Tibial nerve (tissue), 4 donors: ENCODE measurements at regions not wholly inside any gene's neighbourhood (a gene's known extent, or its start where the extent isn't known, plus 50 kb on each side); places are given as distances from the start of the nearest gene placed in this dataset.

Source experiments
- DNase-seq, 2 donors: peaks; one replicate each; pipeline ENCODE4 v3.0.0-alpha.2; 2019; ENCODE audit warnings: low spot score in 2 of 2
- H3K27ac ChIP-seq, 4 donors: fragments of 200-600 bp; sonication (generic) in 3 of 4; one replicate each; pipeline ENCODE4 v1.5.1; 2017 to 2019; ENCODE audit warnings: mild to moderate bottlenecking in 1 of 4
- H3K27me3 ChIP-seq, 2 donors: fragments of 200-600 bp; sonication (generic) in 1 of 2; one replicate each; pipeline versions ENCODE4 v1.5.1 to v1.6.0; 2017 to 2019
- H3K36me3 ChIP-seq, 3 donors: fragments of 200-600 bp; sonication (generic); one replicate each; pipeline ENCODE4 v1.5.1; 2018 to 2019
- H3K4me1 ChIP-seq, 4 donors: fragments of 200-600 bp; sonication (generic) in 3 of 4; one replicate each; pipeline ENCODE4 v1.5.1; 2017 to 2019
- H3K4me3 ChIP-seq, 4 donors: fragments of 200-600 bp; sonication (generic) in 3 of 4; one replicate each; pipeline ENCODE4 v1.5.1; 2017 to 2019; ENCODE audit warnings: mild to moderate bottlenecking in 1 of 4, moderate library complexity in 1 of 4
- H3K9me3 ChIP-seq, 4 donors: fragments of 200-600 bp; sonication (generic) in 3 of 4; one replicate each; pipeline ENCODE4 v1.5.1; 2017 to 2019
- CTCF ChIP-seq, 5 experiments: fragments of 200-600 bp in 3 of 5; fragments of 450-650 bp in 2 of 5; sonication (generic) in 3 of 5; IDR thresholded peaks; one replicate each; pipeline ENCODE4 v1.5.1; 2016 to 2019; ENCODE audit warnings: antibody characterized with exemption in 5 of 5, mild to moderate bottlenecking in 3 of 5, moderate library complexity in 2 of 5
- EP300 ChIP-seq, 2 donors: sonication (generic); formaldehyde crosslinking; IDR thresholded peaks; one replicate each; pipeline ENCODE4 v1.6.1; 2017; ENCODE audit warnings: antibody characterized with exemption in 2 of 2, mild to moderate bottlenecking in 1 of 2
- POLR2A ChIP-seq, 2 donors: fragments of 450-650 bp; IDR thresholded peaks; one replicate each; pipeline ENCODE4 v1.6.1; 2017; ENCODE audit warnings: antibody characterized with exemption in 2 of 2, mild to moderate bottlenecking in 2 of 2, moderate library complexity in 2 of 2
- WGBS, 2 donors: methylation state at CpG; one replicate each; pipeline ENCODE4 v1.1.5; 2018; 5-methylcytosine and 5-hydroxymethylcytosine counted together

- Histone ChIP-seq H3K27me3 (no peaks in the 10 kb centered on the region), H3K4me3 (no peak overlapping the region), H3K4me1 (no peaks in the 10 kb centered on the region), H3K9me3 (no peaks in the 10 kb centered on the region), H3K27ac (no peak overlapping the region), H3K36me3 (no peaks in the 10 kb centered on the region)
- TF ChIP-seq EP300 (IDR thresholded peaks at IDR 0.05) (no peak), CTCF (IDR thresholded peaks at IDR 0.05) (no peak), POLR2A (IDR thresholded peaks at IDR 0.05) (no peak)
- DNase-seq, result no peak
- WGBS, 2 donors, result 53 to 59% methylated on average over 3 of the region's 3 CpGs
Measured at GRCh38 chr5:127133071-127133470, 59.8 kb upstream of the C5orf63 start.

GRCh38 chr5:127136908-127137307, 63.6 kb upstream of the C5orf63 start:
- H3K36me3 ChIP-seq, result no peaks in the 10 kb centered on the region
- WGBS, 2 donors, result 62 to 66% methylated on average over 3 of the region's 3 CpGs
- TF ChIP-seq POLR2A (IDR thresholded peaks at IDR 0.05) (no peak), CTCF (IDR thresholded peaks at IDR 0.05) (no peak), EP300 (IDR thresholded peaks at IDR 0.05) (no peak)

GRCh38 chr5:127143722-127144121, 70.4 kb upstream of the C5orf63 start:
- H3K4me3 ChIP-seq, result no peak overlapping the region
- DNase-seq, result no peak
- no peaks in the 10 kb centered on the region for H3K27me3 ChIP-seq
- 83 to 94% methylated on average over 13 of the region's 13 CpGs for WGBS, 2 donors
- peaks cover 0 to 10% (median 0%) of the 10 kb centered on the region in 4 donors for H3K9me3 ChIP-seq
- TF ChIP-seq CTCF (IDR thresholded peaks at IDR 0.05) (no peak), EP300 (IDR thresholded peaks at IDR 0.05) (no peak), POLR2A (IDR thresholded peaks at IDR 0.05) (no peak)
- no peaks in the 10 kb centered on the region for H3K36me3 ChIP-seq
- no peak overlapping the region for H3K27ac ChIP-seq
- H3K4me1 ChIP-seq, result no peaks in the 10 kb centered on the region

More at GRCh38 chr5:127136908-127137307, 63.6 kb upstream of the C5orf63 start:
- Histone ChIP-seq H3K27me3 (no peaks in the 10 kb centered on the region), H3K4me3 (no peak overlapping the region), H3K27ac (no peak overlapping the region), H3K9me3 (peaks cover 0 to 4% (median 0%) of the 10 kb centered on the region in 4 donors), H3K4me1 (no peaks in the 10 kb centered on the region)
- no peak for DNase-seq

GRCh38 chr5:127153031-127153430, 79.7 kb upstream of the C5orf63 start:
- H3K27me3 ChIP-seq, result no peaks in the 10 kb centered on the region
- H3K27ac ChIP-seq, result no peak overlapping the region
- no peak for TF ChIP-seq CTCF (IDR thresholded peaks at IDR 0.05)
- TF ChIP-seq EP300 (IDR thresholded peaks at IDR 0.05), result no peak
- no peak for TF ChIP-seq POLR2A (IDR thresholded peaks at IDR 0.05)
- no peaks in the 10 kb centered on the region for H3K36me3 ChIP-seq
- DNase-seq, result no peak
- peaks cover 0 to 27% (median 4%) of the 10 kb centered on the region in 4 donors for H3K9me3 ChIP-seq
- no peaks in the 10 kb centered on the region for H3K4me1 ChIP-seq
- no peak overlapping the region for H3K4me3 ChIP-seq
- 85 to 93% methylated on average over 2 of the region's 2 CpGs for WGBS, 2 donors

GRCh38 chr5:127153521-127153920, 80.2 kb upstream of the C5orf63 start:
- no peaks in the 10 kb centered on the region for H3K36me3 ChIP-seq
- TF ChIP-seq POLR2A (IDR thresholded peaks at IDR 0.05) (no peak), EP300 (IDR thresholded peaks at IDR 0.05) (no peak), CTCF (IDR thresholded peaks at IDR 0.05) (no peak)
- no peak overlapping the region for H3K4me3 ChIP-seq
- H3K27me3 ChIP-seq, result no peaks in the 10 kb centered on the region
- no peak overlapping the region for H3K27ac ChIP-seq
- no peak for DNase-seq
- no peaks in the 10 kb centered on the region for H3K4me1 ChIP-seq
- H3K9me3 ChIP-seq, result peaks cover 0 to 29% (median 4%) of the 10 kb centered on the region in 4 donors
- 94 to 100% methylated on average over 3 of the region's 3 CpGs for WGBS, 2 donors
